Mucosa of gallbladder (tissue), 1 donor: ENCODE measurements at regions not wholly inside any gene's neighbourhood (a gene's known extent, or its start where the extent isn't known, plus 50 kb on each side); places are given as distances from the start of the nearest gene placed in this dataset.

ENCODE experiments used
- DNase-seq: peaks from one replicate; pipeline ENCODE4 v3.0.0-alpha.2; 2020; ENCODE audit warnings: low spot score
- donor health status: DM: no; HTN: no; CAD: no.

- no peak for DNase-seq
Observed at GRCh38 chr5:9681706-9682105, 51.6 kb upstream of the TAS2R1 start.
